ENCODE measurements at regions not wholly inside any gene's neighbourhood (a gene's known extent, or its start where the extent isn't known, plus 50 kb on each side); places are given as distances from the start of the nearest gene placed in this dataset.

- TF ChIP-seq POLR2AphosphoS5 (IDR thresholded peaks at IDR 0.05) (no peak), CTCF (IDR thresholded peaks at IDR 0.05) (no peak), EP300 (IDR thresholded peaks at IDR 0.05) (no peak), POLR2A (IDR thresholded peaks at IDR 0.05; ENCODE audit: low read depth) (no peak)
- no peak overlapping the region for H3K27ac ChIP-seq (replicated peaks in 1 of 4)
- no peak for DNase-seq (ENCODE audit: extremely low spot score)
- no peaks in the 10 kb centered on the region for H3K27me3 ChIP-seq
- no peaks in the 10 kb centered on the region for H3K9me3 ChIP-seq
- no peaks in the 10 kb centered on the region for H3K36me3 ChIP-seq
- WGBS: 85% methylated on average over 3 of the region's 3 CpGs
- H3K4me3 ChIP-seq: no peak overlapping the region
- peaks cover 18 to 28% (median 24%) of the 10 kb centered on the region in 4 donors for H3K4me1 ChIP-seq
- intact Hi-C loops (cut with DNase I): no loop called here
These were observed 272.5 kb upstream of the TNRC6C start for GRCh38 chr17:77685881-77686486.

GRCh38 chr17:77686903-77687302 lies 271.6 kb upstream of the TNRC6C start:
- Histone ChIP-seq H3K4me1 (peaks cover 13 to 25% (median 21%) of the 10 kb centered on the region in 4 donors), H3K27me3 (no peaks in the 10 kb centered on the region), H3K9me3 (no peaks in the 10 kb centered on the region), H3K4me3 (no peak overlapping the region), H3K36me3 (no peaks in the 10 kb centered on the region), H3K27ac (replicated peaks in 1 of 4) (no peak overlapping the region)
- no peak for DNase-seq (ENCODE audit: extremely low spot score)
- TF ChIP-seq CTCF (IDR thresholded peaks at IDR 0.05): no peak
- no peak for TF ChIP-seq EP300 (IDR thresholded peaks at IDR 0.05)
- no peak for TF ChIP-seq POLR2AphosphoS5 (IDR thresholded peaks at IDR 0.05)
- TF ChIP-seq POLR2A (IDR thresholded peaks at IDR 0.05; ENCODE audit: low read depth): no peak
- intact Hi-C loops (cut with DNase I): no loop called here
- 97% methylated on average over 8 of the region's 8 CpGs for WGBS

- H3K27me3 ChIP-seq: no peaks in the 10 kb centered on the region
- no peak overlapping the region for H3K27ac ChIP-seq (replicated peaks in 1 of 4)
- no peak overlapping the region for H3K4me3 ChIP-seq
- intact Hi-C loops (cut with DNase I): no loop called here
- 92% methylated on average over 6 of the region's 6 CpGs for WGBS
- H3K36me3 ChIP-seq: no peaks in the 10 kb centered on the region
- no peak for DNase-seq (ENCODE audit: extremely low spot score)
- H3K4me1 ChIP-seq: peaks cover 8 to 25% (median 20%) of the 10 kb centered on the region in 4 donors
- H3K9me3 ChIP-seq: no peaks in the 10 kb centered on the region
- TF ChIP-seq EP300 (IDR thresholded peaks at IDR 0.05): no peak
These were observed 271.1 kb upstream of the TNRC6C start for GRCh38 chr17:77687417-77687816.

GRCh38 chr17:77687921-77688320 lies 270.6 kb upstream of the TNRC6C start:
- WGBS: 96% methylated on average over 16 of the region's 16 CpGs
- intact Hi-C loops (cut with DNase I): no loop called here
- H3K27ac ChIP-seq (replicated peaks in 1 of 4): no peak overlapping the region
- no peaks in the 10 kb centered on the region for H3K27me3 ChIP-seq
- peaks cover 8 to 28% (median 25%) of the 10 kb centered on the region in 4 donors for H3K4me1 ChIP-seq
- TF ChIP-seq POLR2AphosphoS5 (IDR thresholded peaks at IDR 0.05) (no peak), CTCF (IDR thresholded peaks at IDR 0.05) (no peak), EP300 (IDR thresholded peaks at IDR 0.05) (no peak), POLR2A (IDR thresholded peaks at IDR 0.05; ENCODE audit: low read depth) (no peak)
- H3K9me3 ChIP-seq: no peaks in the 10 kb centered on the region
- no peak overlapping the region for H3K4me3 ChIP-seq
- DNase-seq (ENCODE audit: extremely low spot score): no peak
- H3K36me3 ChIP-seq: no peaks in the 10 kb centered on the region

- Histone ChIP-seq H3K27me3 (no peaks in the 10 kb centered on the region), H3K9me3 (no peaks in the 10 kb centered on the region), H3K4me3 (no peak overlapping the region), H3K27ac (replicated peaks in 1 of 4) (no peak overlapping the region), H3K4me1 (peaks cover 8 to 32% (median 26%) of the 10 kb centered on the region in 4 donors), H3K36me3 (no peaks in the 10 kb centered on the region)
- WGBS: 62% methylated on average over 4 of the region's 4 CpGs
- intact Hi-C loops (cut with DNase I): no loop called here
- DNase-seq (ENCODE audit: extremely low spot score): no peak
- no peak for TF ChIP-seq EP300 (IDR thresholded peaks at IDR 0.05)
- TF ChIP-seq POLR2AphosphoS5 (IDR thresholded peaks at IDR 0.05): no peak
- no peak for TF ChIP-seq CTCF (IDR thresholded peaks at IDR 0.05)
- TF ChIP-seq POLR2A (IDR thresholded peaks at IDR 0.05; ENCODE audit: low read depth): no peak
These were observed 270.1 kb upstream of the TNRC6C start for GRCh38 chr17:77688369-77688768.
